Heart left ventricle (tissue), 16 donors: ENCODE measurements at regions not wholly inside any gene's neighbourhood (a gene's known extent, or its start where the extent isn't known, plus 50 kb on each side); places are given as distances from the start of the nearest gene placed in this dataset.
A peak's percentile ranks its signal among the peaks of the same experiment; 100 is the strongest.

ENCODE experiments used
- ATAC-seq, 4 donors: fragments of 200-7000 bp; cut with Tn5 transposase; one replicate each; pipeline ENCODE4 v1.9.1; 2020 to 2022; ENCODE audit warnings: moderate library complexity in 4 of 4, mild to moderate bottlenecking in 3 of 4, moderate number of reproducible peaks in 1 of 4
- DNase-seq, 5 donors: peaks; one replicate each; pipeline ENCODE4 v3.0.0-alpha.2; 2020
- H3K27ac ChIP-seq, 12 donors: fragments of 200-600 bp; sonication (generic) in 4 of 12; one replicate each; pipeline versions ENCODE4 v1.5.0 to v1.8.0; 2016 to 2022; ENCODE audit warnings: mild to moderate bottlenecking in 2 of 12
- H3K27me3 ChIP-seq, 9 donors: fragments of 200-600 bp; sonication (generic) in 2 of 9; one replicate each; pipeline versions ENCODE4 v1.5.1 to v1.8.0; 2016 to 2022; ENCODE audit warnings: mild to moderate bottlenecking in 3 of 9
- H3K36me3 ChIP-seq, 9 donors: fragments of 200-600 bp; sonication (generic) in 2 of 9; one replicate each; pipeline versions ENCODE4 v1.5.0 to v1.8.0; 2018 to 2022; ENCODE audit warnings: mild to moderate bottlenecking in 2 of 9
- H3K4me1 ChIP-seq, 12 donors: fragments of 200-600 bp; sonication (generic) in 4 of 12; one replicate each; pipeline versions ENCODE4 v1.5.0 to v1.8.0; 2016 to 2022; ENCODE audit warnings: mild to moderate bottlenecking in 3 of 12
- H3K4me3 ChIP-seq, 12 donors: fragments of 200-600 bp; sonication (generic) in 4 of 12; one replicate each; pipeline versions ENCODE4 v1.5.0 to v1.8.0; 2017 to 2022; ENCODE audit warnings: mild to moderate bottlenecking in 9 of 12, moderate library complexity in 4 of 12
- H3K9me3 ChIP-seq, 12 donors: fragments of 200-600 bp; sonication (generic) in 4 of 12; one replicate each; pipeline versions ENCODE4 v1.5.0 to v1.8.0; 2016 to 2022; ENCODE audit warnings: mild to moderate bottlenecking in 1 of 12
- CTCF ChIP-seq, 12 donors: fragments of 200-600 bp; sonication (generic) in 4 of 12; IDR thresholded peaks; one replicate each; pipeline versions ENCODE4 v1.5.0 to v1.8.0; 2018 to 2022; ENCODE audit warnings: antibody characterized with exemption in 12 of 12, mild to moderate bottlenecking in 5 of 12
- POLR2A ChIP-seq, 2 donors: fragments of 450-650 bp; IDR thresholded peaks; one replicate each; pipeline ENCODE4 v1.6.1; 2017; ENCODE audit warnings: antibody characterized with exemption in 2 of 2, mild to moderate bottlenecking in 2 of 2, moderate library complexity in 2 of 2
- WGBS, 4 donors: extraction: QIAGEN DNeasy Blood & Tissue Kit in 2 of 4; methylation state at CpG; one replicate each; pipeline versions ENCODE4 v1.1.5 to v1.1.7; 2013 to 2018; 5-methylcytosine and 5-hydroxymethylcytosine counted together
- intact Hi-C, 10 donors: fragments of 100-400 bp; cut with DNase I; formaldehyde crosslinking; loops; one replicate each; pipeline versions ENCODE4 v1.11.1 to v1.14.2; 2022
- donor health status: ischemic (EF 13 %, LVEDD 7.1; RV severe dilation, severe dysfunction).
- donor health status: healthy with polysubstance abuse.
- donor health status: DM: no; HTN: yes; CAD: no.
- donor health status: DM: no; HTN: no; CAD: no.
- donor health status: ischemic (EF 25% LVEDD 6.9; RV normal size, moderate dysfunction).
- donor health status: ischemic (EF 25% LVEDD 5.7; RV mildly dilated, moderate dysfunction).
- donor health status: healthy.
- donor health status: DM: yes; HTN: yes; CAD: no.
- donor health status: ischemic (EF 35%, LVEDD 5.7; RV mildly dilated, moderate dysfunction).
- donor health status: nonischemic (EF 11% LVEDD 7.7; RV severe dilation, severe dysfunction).
- donor health status: DM: yes; HTN: yes; CAD: no.
- donor health status: PGD.
- donor health status: ischemic (EF 29% LVEDD 5.4; RV normal size, mild dysfunction).
- donor health status: nonischemic (EF 23%, LVEDD 6.1; RV moderate dilation, normal function).

GRCh38 chr2:30371772-30372373 is 75.2 kb upstream of the LCLAT1 start:
- no peak for DNase-seq
- intact Hi-C loops, result no loop called here
- ATAC-seq, result peak in 3 of 4 donors; percentile 59 to 78 (median 66)
- WGBS, 4 donors, result 76 to 81% (median 80%) methylated on average over 6 of the region's 6 CpGs
- H3K4me3 ChIP-seq, result no peak overlapping the region
- H3K4me1 ChIP-seq, result peaks cover 0 to 13% (median 0%) of the 10 kb centered on the region in 12 donors
- no peaks in the 10 kb centered on the region for H3K9me3 ChIP-seq
- H3K36me3 ChIP-seq, result no peaks in the 10 kb centered on the region
- no peak for TF ChIP-seq CTCF (IDR thresholded peaks at IDR 0.05)
- no peak for TF ChIP-seq POLR2A (IDR thresholded peaks at IDR 0.05)
- peak overlapping the region in 2 of 12 donors; percentile 24 to 37 for H3K27ac ChIP-seq
- no peaks in the 10 kb centered on the region for H3K27me3 ChIP-seq

- Histone ChIP-seq H3K4me3 (no peak overlapping the region), H3K27ac (no peak overlapping the region), H3K36me3 (no peaks in the 10 kb centered on the region), H3K27me3 (no peaks in the 10 kb centered on the region), H3K4me1 (peaks cover 0 to 9% (median 0%) of the 10 kb centered on the region in 12 donors), H3K9me3 (no peaks in the 10 kb centered on the region)
- no peak for ATAC-seq
- TF ChIP-seq CTCF (IDR thresholded peaks at IDR 0.05) (no peak), POLR2A (IDR thresholded peaks at IDR 0.05) (no peak)
- intact Hi-C loops, result no loop called here
- DNase-seq, result no peak
These were observed 74.2 kb upstream of the LCLAT1 start for GRCh38 chr2:30372826-30373225.

- Histone ChIP-seq H3K27ac (no peak overlapping the region), H3K9me3 (no peaks in the 10 kb centered on the region), H3K4me3 (no peak overlapping the region), H3K4me1 (peaks cover 0 to 9% (median 0%) of the 10 kb centered on the region in 12 donors), H3K36me3 (no peaks in the 10 kb centered on the region), H3K27me3 (no peaks in the 10 kb centered on the region)
- WGBS, 4 donors, result 87 to 99% (median 91%) methylated on average over 9 of the region's 9 CpGs
- DNase-seq, result no peak
- ATAC-seq, result peak in 1 of 4 donors; percentile 18
- intact Hi-C loops, result no loop called here
- TF ChIP-seq POLR2A (IDR thresholded peaks at IDR 0.05) (no peak), CTCF (IDR thresholded peaks at IDR 0.05) (no peak)
These were observed 73.2 kb upstream of the LCLAT1 start for GRCh38 chr2:30373881-30374302.

GRCh38 chr2:30374380-30374779 is 72.7 kb upstream of the LCLAT1 start:
- DNase-seq, result no peak
- H3K4me3 ChIP-seq, result no peak overlapping the region
- H3K4me1 ChIP-seq, result peaks cover 0 to 9% (median 0%) of the 10 kb centered on the region in 12 donors
- intact Hi-C loops, result no loop called here
- H3K27ac ChIP-seq, result no peak overlapping the region
- no peak for ATAC-seq
- no peak for TF ChIP-seq POLR2A (IDR thresholded peaks at IDR 0.05)
- no peak for TF ChIP-seq CTCF (IDR thresholded peaks at IDR 0.05)
- H3K36me3 ChIP-seq, result no peaks in the 10 kb centered on the region
- H3K27me3 ChIP-seq, result no peaks in the 10 kb centered on the region
- WGBS, 4 donors, result 90 to 95% (median 93%) methylated on average over 2 of the region's 2 CpGs
- H3K9me3 ChIP-seq, result no peaks in the 10 kb centered on the region
